ENCODE measurements at regions not wholly inside any gene's neighbourhood (a gene's known extent, or its start where the extent isn't known, plus 50 kb on each side); places are given as distances from the start of the nearest gene placed in this dataset.

DNA sequence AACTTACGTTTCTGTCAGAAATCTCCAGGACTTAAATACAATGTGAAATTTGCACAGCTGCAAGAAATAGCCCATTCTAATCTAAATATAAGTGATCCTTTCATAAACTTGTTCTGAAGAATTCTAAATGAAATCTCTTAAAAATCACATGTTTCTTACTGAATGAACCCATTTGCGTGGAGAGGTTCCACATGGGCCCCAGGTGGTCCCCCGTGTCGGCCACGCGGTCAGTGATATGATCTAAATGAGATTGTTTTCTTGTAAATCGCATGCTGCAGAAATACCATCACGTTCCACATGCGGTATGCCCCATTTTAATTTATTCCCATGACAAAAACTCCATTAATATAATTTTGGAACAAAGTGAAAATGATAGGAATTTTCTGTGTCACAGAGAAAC lies 818.9 kb upstream of the SLC35B3 start:
- Histone ChIP-seq H3K23ac (ENCODE audit: insufficient read length, low read depth, low read length) (no peak overlapping the region), H3K56ac (ENCODE audit: insufficient read length, low read depth, low read length) (no peak overlapping the region), H3K27ac (ENCODE audit: insufficient read length, low read depth, low read length) (no peak overlapping the region), H2BK15ac (ENCODE audit: low read depth, low read length) (no peak overlapping the region), H3K23me2 (ENCODE audit: insufficient read length, low read depth, low read length, poor library complexity, severe bottlenecking) (no peaks in the 10 kb centered on the region), H4K5ac (ENCODE audit: insufficient read length, low read depth, low read length) (no peak overlapping the region), H4K8ac (replicated peaks; ENCODE audit: insufficient read length, low read depth, low read length) (no peak overlapping the region), H3K4me1 (ENCODE audit: insufficient read depth, low read length) (no peaks in the 10 kb centered on the region), H3K14ac (ENCODE audit: insufficient read depth, low read length) (no peak overlapping the region), H3K4ac (ENCODE audit: low read depth, low read length) (no peak overlapping the region), H3K18ac (ENCODE audit: insufficient read length, low read depth, low read length) (no peak overlapping the region), H3K9ac (ENCODE audit: extremely low read depth, insufficient read length, low read length) (no peak overlapping the region), H3T11ph (ENCODE audit: low read length) (no peak overlapping the region), H4K91ac (ENCODE audit: insufficient read length, low read depth, low read length) (no peak overlapping the region), H2BK20ac (ENCODE audit: low read depth, low read length, poor library complexity, severe bottlenecking) (no peak overlapping the region), H2AK5ac (ENCODE audit: insufficient read length, low read length) (no peak overlapping the region), H3K27me3 (ENCODE audit: insufficient read depth, low read length) (no peaks in the 10 kb centered on the region), H2BK12ac (ENCODE audit: insufficient read length, low read depth, low read length) (no peak overlapping the region), H2BK5ac (ENCODE audit: insufficient read length, low read length) (no peak overlapping the region), H2BK120ac (ENCODE audit: low read depth, low read length, poor library complexity, severe bottlenecking) (no peak overlapping the region), H2AFZ (ENCODE audit: low read length) (no peak overlapping the region), H3K9me3 (ENCODE audit: control insufficient read depth, low read depth, low read length) (no peaks in the 10 kb centered on the region), H4K20me1 (ENCODE audit: control insufficient read depth, insufficient read depth, insufficient read length) (no peaks in the 10 kb centered on the region), H3K79me1 (ENCODE audit: insufficient read depth, low read depth, low read length, poor library complexity, severe bottlenecking) (no peaks in the 10 kb centered on the region), H3K79me2 (ENCODE audit: insufficient read depth, low read length) (no peaks in the 10 kb centered on the region), H3K4me2 (ENCODE audit: insufficient read depth, insufficient read length, low read length) (no peak overlapping the region)
- DNase-seq, result no peak
- Mint-ChIP-seq H3K36me3 (ENCODE audit: insufficient read depth in 1 of 3, low read depth in 3 of 3) (no peaks in the 10 kb centered on the region), H3K4me3 (no peak overlapping the region), H3K27ac (no peak overlapping the region), H3K27me3 (ENCODE audit: low read depth) (no peaks in the 10 kb centered on the region), H3K9me3 (no peaks in the 10 kb centered on the region), H3K4me1 (peaks cover 2 to 3% of the 10 kb centered on the region in 2 experiments)
- TF ChIP-seq, protein P1, sequence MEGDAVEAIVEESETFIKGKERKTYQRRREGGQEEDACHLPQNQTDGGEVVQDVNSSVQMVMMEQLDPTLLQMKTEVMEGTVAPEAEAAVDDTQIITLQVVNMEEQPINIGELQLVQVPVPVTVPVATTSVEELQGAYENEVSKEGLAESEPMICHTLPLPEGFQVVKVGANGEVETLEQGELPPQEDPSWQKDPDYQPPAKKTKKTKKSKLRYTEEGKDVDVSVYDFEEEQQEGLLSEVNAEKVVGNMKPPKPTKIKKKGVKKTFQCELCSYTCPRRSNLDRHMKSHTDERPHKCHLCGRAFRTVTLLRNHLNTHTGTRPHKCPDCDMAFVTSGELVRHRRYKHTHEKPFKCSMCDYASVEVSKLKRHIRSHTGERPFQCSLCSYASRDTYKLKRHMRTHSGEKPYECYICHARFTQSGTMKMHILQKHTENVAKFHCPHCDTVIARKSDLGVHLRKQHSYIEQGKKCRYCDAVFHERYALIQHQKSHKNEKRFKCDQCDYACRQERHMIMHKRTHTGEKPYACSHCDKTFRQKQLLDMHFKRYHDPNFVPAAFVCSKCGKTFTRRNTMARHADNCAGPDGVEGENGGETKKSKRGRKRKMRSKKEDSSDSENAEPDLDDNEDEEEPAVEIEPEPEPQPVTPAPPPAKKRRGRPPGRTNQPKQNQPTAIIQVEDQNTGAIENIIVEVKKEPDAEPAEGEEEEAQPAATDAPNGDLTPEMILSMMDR (conservative IDR thresholded peaks at IDR 0.05), result no peak
- WGBS (ENCODE audit: extremely low coverage, insufficient read length, low lambda C conversion rate), result no CpG with 5 or more reads among the region's 9 CpGs

All from H9 (cell line).